HFFc6 (cell line): ENCODE measurements at regions not wholly inside any gene's neighbourhood (a gene's known extent, or its start where the extent isn't known, plus 50 kb on each side); places are given as distances from the start of the nearest gene placed in this dataset.

ENCODE experiments used
- DNase-seq: peaks from one replicate; pipeline ENCODE4 v3.0.0-alpha.2; 2018
- H3K27ac Mint-ChIP-seq: 2 replicates; pipeline ENCODE4 v1.8.0; 2020; ENCODE audit warnings: mild to moderate bottlenecking, mixed read lengths
- H3K27me3 Mint-ChIP-seq: 2 replicates; pipeline ENCODE4 v1.8.0; 2021; ENCODE audit warnings: mild to moderate bottlenecking, moderate library complexity, mixed read lengths; ENCODE audit not compliant: insufficient read depth
- H3K36me3 Mint-ChIP-seq: 2 replicates; pipeline ENCODE4 v1.8.0; 2021; ENCODE audit warnings: low read depth, mixed read lengths
- H3K4me1 Mint-ChIP-seq: 2 replicates; pipeline ENCODE4 v1.8.0; 2020; ENCODE audit warnings: low read depth, mixed read lengths
- H3K4me3 Mint-ChIP-seq: 2 replicates; pipeline ENCODE4 v1.8.0; 2020; ENCODE audit warnings: mild to moderate bottlenecking, moderate library complexity, mixed read lengths
- H3K9me3 Mint-ChIP-seq: 2 replicates; pipeline ENCODE4 v1.8.0; 2020; ENCODE audit warnings: mild to moderate bottlenecking, mixed read lengths
- TF ChIP-seq, protein P1 (sequence below): fragments of 200-600 bp; sonication (generic); IDR thresholded peaks from 2 replicates; pipeline ENCODE4 v1.5.0; 2021; ENCODE audit warnings: antibody characterized with exemption, mild to moderate bottlenecking

DNA sequence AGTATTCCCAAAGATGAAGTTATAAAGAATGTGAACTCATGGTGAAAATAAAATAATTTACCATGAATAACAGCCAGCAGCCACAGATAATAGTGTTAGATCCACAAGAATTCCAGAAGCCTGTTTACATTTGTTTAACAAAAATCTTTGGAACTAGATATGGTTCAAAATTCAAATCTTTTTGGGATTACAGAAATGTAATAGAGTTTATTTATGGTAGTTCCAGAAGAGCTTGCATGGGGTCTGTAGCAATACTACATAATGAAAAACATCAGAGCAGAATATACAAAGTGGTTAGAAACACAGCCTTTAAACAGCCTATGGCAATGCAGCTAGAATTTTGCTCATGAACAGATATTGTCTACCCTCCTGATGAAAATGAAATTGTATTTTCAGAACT lies 179.1 kb downstream of the RDH14 start:
- no peak overlapping the region for H3K4me3 Mint-ChIP-seq
- no peak overlapping the region for H3K27ac Mint-ChIP-seq

GRCh38 chr2:18380321-18380720 lies 180.1 kb downstream of the RDH14 start:
- H3K9me3 Mint-ChIP-seq, result no peaks in the 10 kb centered on the region
- no peak for DNase-seq
- peaks cover 8% of the 10 kb centered on the region for H3K27me3 Mint-ChIP-seq
- TF ChIP-seq, protein P1, sequence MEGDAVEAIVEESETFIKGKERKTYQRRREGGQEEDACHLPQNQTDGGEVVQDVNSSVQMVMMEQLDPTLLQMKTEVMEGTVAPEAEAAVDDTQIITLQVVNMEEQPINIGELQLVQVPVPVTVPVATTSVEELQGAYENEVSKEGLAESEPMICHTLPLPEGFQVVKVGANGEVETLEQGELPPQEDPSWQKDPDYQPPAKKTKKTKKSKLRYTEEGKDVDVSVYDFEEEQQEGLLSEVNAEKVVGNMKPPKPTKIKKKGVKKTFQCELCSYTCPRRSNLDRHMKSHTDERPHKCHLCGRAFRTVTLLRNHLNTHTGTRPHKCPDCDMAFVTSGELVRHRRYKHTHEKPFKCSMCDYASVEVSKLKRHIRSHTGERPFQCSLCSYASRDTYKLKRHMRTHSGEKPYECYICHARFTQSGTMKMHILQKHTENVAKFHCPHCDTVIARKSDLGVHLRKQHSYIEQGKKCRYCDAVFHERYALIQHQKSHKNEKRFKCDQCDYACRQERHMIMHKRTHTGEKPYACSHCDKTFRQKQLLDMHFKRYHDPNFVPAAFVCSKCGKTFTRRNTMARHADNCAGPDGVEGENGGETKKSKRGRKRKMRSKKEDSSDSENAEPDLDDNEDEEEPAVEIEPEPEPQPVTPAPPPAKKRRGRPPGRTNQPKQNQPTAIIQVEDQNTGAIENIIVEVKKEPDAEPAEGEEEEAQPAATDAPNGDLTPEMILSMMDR, result no peak
- 0 out of 2 replicates have a peak, but pooled peaks cover 7% of the 10 kb centered on the region for H3K4me1 Mint-ChIP-seq
- H3K4me3 Mint-ChIP-seq, result no peak overlapping the region
- H3K36me3 Mint-ChIP-seq, result no peaks in the 10 kb centered on the region
- no peak overlapping the region for H3K27ac Mint-ChIP-seq

More for the DNA sequence above, 179.1 kb downstream of the RDH14 start:
- Mint-ChIP-seq H3K36me3 (no peaks in the 10 kb centered on the region), H3K4me1 (0 out of 2 replicates have a peak, but pooled peaks cover 7% of the 10 kb centered on the region), H3K27me3 (peaks cover 8% of the 10 kb centered on the region), H3K9me3 (no peaks in the 10 kb centered on the region)
- TF ChIP-seq, protein P1, result no peak
- DNase-seq, result no peak

DNA sequence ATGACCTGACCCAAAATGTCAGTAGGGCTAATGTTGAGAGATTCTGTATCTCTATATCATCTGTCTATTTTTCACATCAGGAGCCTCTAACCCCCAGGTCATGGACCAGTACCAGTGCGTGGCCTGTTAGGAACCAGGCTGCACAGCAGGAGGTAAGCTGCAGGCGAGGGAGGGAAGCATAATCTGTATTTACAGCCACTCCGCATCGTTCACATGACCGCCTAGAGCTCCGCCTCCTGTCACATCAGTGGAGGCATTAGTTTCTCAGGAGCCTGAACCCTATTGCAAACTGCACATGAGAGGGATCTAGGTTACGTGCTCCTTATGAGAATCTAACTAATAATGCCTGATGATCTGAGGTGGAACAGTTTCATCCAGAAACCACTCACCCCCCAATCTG lies 180.6 kb downstream of the RDH14 start:
- 0 out of 2 replicates have a peak, but pooled peaks cover 6% of the 10 kb centered on the region for H3K4me1 Mint-ChIP-seq
- no peak overlapping the region for H3K27ac Mint-ChIP-seq
- no peak for DNase-seq

DNA sequence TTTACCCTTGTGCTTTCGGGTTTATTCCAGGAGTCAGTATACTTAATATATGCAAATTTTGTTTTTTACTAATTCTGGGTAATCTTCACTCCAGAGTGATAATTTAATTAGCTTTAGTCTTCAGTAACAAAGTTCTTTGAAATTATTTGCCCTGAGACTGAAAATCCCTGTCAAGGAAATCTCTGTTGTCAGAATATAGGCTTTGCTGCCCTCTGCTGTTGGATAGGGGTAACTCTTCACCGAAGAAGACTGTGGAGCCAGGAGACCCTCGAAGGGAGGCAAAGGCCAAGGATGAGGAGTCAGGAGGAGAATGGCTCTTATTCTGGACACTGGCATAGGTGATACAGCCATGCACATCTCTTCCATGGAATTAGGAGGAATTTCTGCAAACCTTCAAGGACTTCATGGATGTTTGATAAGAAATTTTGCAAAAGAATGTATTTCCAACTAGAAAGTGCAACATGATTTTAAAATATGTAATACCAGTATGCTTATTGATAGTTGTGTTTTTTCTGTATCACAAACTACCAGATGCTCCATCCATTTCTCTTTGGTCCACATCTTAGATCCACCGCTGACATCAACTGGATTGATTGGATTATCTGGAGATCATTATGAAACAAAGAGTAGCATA lies 182.3 kb downstream of the RDH14 start:
- peak; percentile 37 for DNase-seq

More for the DNA sequence above, 180.6 kb downstream of the RDH14 start:
- TF ChIP-seq, protein P1, result no peak
- no peaks in the 10 kb centered on the region for H3K9me3 Mint-ChIP-seq
- peaks cover 8% of the 10 kb centered on the region for H3K27me3 Mint-ChIP-seq
- H3K36me3 Mint-ChIP-seq, result no peaks in the 10 kb centered on the region
- H3K4me3 Mint-ChIP-seq, result no peak overlapping the region

DNA sequence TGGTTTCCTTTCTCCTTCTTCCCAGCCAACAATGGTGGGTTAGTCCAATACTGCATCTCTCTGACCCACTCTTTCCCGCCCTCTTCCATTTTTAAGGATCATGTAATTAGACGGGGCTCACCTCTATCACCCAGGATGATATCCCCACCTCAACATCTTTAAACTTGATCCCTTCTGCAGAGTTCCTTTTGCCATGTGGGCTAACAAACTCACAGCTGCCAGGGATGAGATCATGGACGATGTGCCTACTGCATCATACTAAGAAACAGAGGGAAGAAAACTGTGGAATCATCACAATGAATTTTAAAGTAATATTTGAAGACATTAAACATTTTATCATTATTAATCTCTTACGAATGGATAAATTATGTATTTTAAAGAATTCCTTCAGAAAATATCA lies 183.5 kb downstream of the RDH14 start:
- no peaks in the 10 kb centered on the region for H3K9me3 Mint-ChIP-seq
- peaks cover 17% of the 10 kb centered on the region for H3K4me1 Mint-ChIP-seq
- DNase-seq, result no peak

More for the DNA sequence above, 182.3 kb downstream of the RDH14 start:
- TF ChIP-seq, protein P1, result peak; percentile 94
- H3K4me1 Mint-ChIP-seq, result peaks cover 9% of the 10 kb centered on the region
- H3K36me3 Mint-ChIP-seq, result no peaks in the 10 kb centered on the region
- H3K4me3 Mint-ChIP-seq, result no peak overlapping the region
- peaks cover 8% of the 10 kb centered on the region for H3K27me3 Mint-ChIP-seq
- no peak overlapping the region for H3K27ac Mint-ChIP-seq
- H3K9me3 Mint-ChIP-seq, result no peaks in the 10 kb centered on the region

More for the DNA sequence above, 183.5 kb downstream of the RDH14 start:
- TF ChIP-seq, protein P1, result no peak
- Mint-ChIP-seq H3K4me3 (no peak overlapping the region), H3K27me3 (peaks cover 3% of the 10 kb centered on the region; the same call in 1 of the 2 replicates), H3K27ac (no peak overlapping the region), H3K36me3 (no peaks in the 10 kb centered on the region)
